ENCODE measurements at regions not wholly inside any gene's neighbourhood (a gene's known extent, or its start where the extent isn't known, plus 50 kb on each side); places are given as distances from the start of the nearest gene placed in this dataset.

- Mint-ChIP-seq H3K27ac (peak overlapping the region; percentile 62 to 96 (median 66)), H3K4me1 (peaks cover 0 to 43% (median 20%) of the 10 kb centered on the region in 4 donors), H3K27me3 (peaks cover 14% of the 10 kb centered on the region), H3K36me3 (no peaks in the 10 kb centered on the region), H3K4me3 (peak overlapping the region; percentile 78 to 92 (median 80)), H3K9me3 (peaks cover 0 to 2% (median 0%) of the 10 kb centered on the region in 7 donors)
- DNase-seq (no peak), ATAC-seq (ENCODE audit: low read depth in 2 of 2) (no peak)
- peaks cover 3% of the 10 kb centered on the region for H3K27me3 ChIP-seq (ENCODE audit: control insufficient read depth, insufficient read depth, low read length)
- H3K9me3 ChIP-seq (ENCODE audit: control insufficient read depth in 2 of 2, low read length in 2 of 2) = no peaks in the 10 kb centered on the region
- peaks cover 44% of the 10 kb centered on the region for H3K4me1 ChIP-seq (ENCODE audit: control insufficient read depth, insufficient read depth, low read length, poor library complexity, severe bottlenecking)
- H3K4me3 ChIP-seq (ENCODE audit: low read depth, low read length) = no peak overlapping the region
- H3K27ac ChIP-seq (ENCODE audit: insufficient read depth, low read length, poor library complexity, severe bottlenecking) = peak overlapping the region; percentile 68
- no peaks in the 10 kb centered on the region for H3K36me3 ChIP-seq (ENCODE audit: control insufficient read depth, insufficient read depth, low read length)
Observed at GRCh38 chr9:129483415-129484351, 137.2 kb downstream of the C9orf50 start.

GRCh38 chr9:129482521-129483414 is 138.1 kb downstream of the C9orf50 start:
- DNase-seq (peak in 1 of 3 donors; percentile 24), ATAC-seq (ENCODE audit: low read depth in 2 of 2) (no peak)
- Mint-ChIP-seq H3K36me3 (no peaks in the 10 kb centered on the region), H3K27me3 (peaks cover 14% of the 10 kb centered on the region), H3K9me3 (peaks cover 0 to 2% (median 0%) of the 10 kb centered on the region in 7 donors), H3K4me1 (peaks cover 0 to 39% (median 18%) of the 10 kb centered on the region in 4 donors), H3K4me3 (peak overlapping the region; percentile 47 to 82 (median 78)), H3K27ac (peak overlapping the region in 1 of 3 donors; percentile 62)
- Histone ChIP-seq H3K27ac (ENCODE audit: insufficient read depth, low read length, poor library complexity, severe bottlenecking) (peak overlapping the region; percentile 68), H3K36me3 (ENCODE audit: control insufficient read depth, insufficient read depth, low read length) (no peaks in the 10 kb centered on the region), H3K4me1 (ENCODE audit: control insufficient read depth, insufficient read depth, low read length, poor library complexity, severe bottlenecking) (peaks cover 38% of the 10 kb centered on the region), H3K4me3 (ENCODE audit: low read depth, low read length) (no peak overlapping the region), H3K9me3 (ENCODE audit: control insufficient read depth in 2 of 2, low read length in 2 of 2) (no peaks in the 10 kb centered on the region), H3K27me3 (ENCODE audit: control insufficient read depth, insufficient read depth, low read length) (peaks cover 3% of the 10 kb centered on the region)

- H3K4me3 ChIP-seq (ENCODE audit: low read depth, low read length) = no peak overlapping the region
- H3K9me3 ChIP-seq (ENCODE audit: control insufficient read depth in 2 of 2, low read length in 2 of 2) = no peaks in the 10 kb centered on the region
- no peak overlapping the region for H3K27ac Mint-ChIP-seq
- peaks cover 0 to 2% (median 0%) of the 10 kb centered on the region in 7 donors for H3K9me3 Mint-ChIP-seq
- peaks cover 3% of the 10 kb centered on the region for H3K27me3 ChIP-seq (ENCODE audit: control insufficient read depth, insufficient read depth, low read length)
- ATAC-seq (ENCODE audit: low read depth in 2 of 2) (no peak), DNase-seq (no peak)
- H3K4me3 Mint-ChIP-seq = peak overlapping the region; percentile 44 to 88 (median 73)
- H3K27me3 Mint-ChIP-seq = peaks cover 14% of the 10 kb centered on the region
- no peak overlapping the region for H3K27ac ChIP-seq (ENCODE audit: insufficient read depth, low read length, poor library complexity, severe bottlenecking)
- H3K4me1 Mint-ChIP-seq = peaks cover 0 to 33% (median 13%) of the 10 kb centered on the region in 4 donors
- no peaks in the 10 kb centered on the region for H3K36me3 Mint-ChIP-seq
- peaks cover 33% of the 10 kb centered on the region for H3K4me1 ChIP-seq (ENCODE audit: control insufficient read depth, insufficient read depth, low read length, poor library complexity, severe bottlenecking)
- no peaks in the 10 kb centered on the region for H3K36me3 ChIP-seq (ENCODE audit: control insufficient read depth, insufficient read depth, low read length)
Observed at GRCh38 chr9:129481810-129482511, 138.9 kb downstream of the C9orf50 start.

- Mint-ChIP-seq H3K9me3 (peaks cover 0 to 2% (median 0%) of the 10 kb centered on the region in 7 donors), H3K27me3 (peaks cover 14% of the 10 kb centered on the region), H3K4me1 (peaks cover 0 to 30% (median 11%) of the 10 kb centered on the region in 4 donors), H3K4me3 (peak overlapping the region; percentile 44 to 88 (median 73)), H3K36me3 (no peaks in the 10 kb centered on the region), H3K27ac (peak overlapping the region in 1 of 3 donors; percentile 59)
- no peak overlapping the region for H3K27ac ChIP-seq (ENCODE audit: insufficient read depth, low read length, poor library complexity, severe bottlenecking)
- H3K9me3 ChIP-seq (ENCODE audit: control insufficient read depth in 2 of 2, low read length in 2 of 2) = no peaks in the 10 kb centered on the region
- ATAC-seq (ENCODE audit: low read depth in 2 of 2) (no peak), DNase-seq (no peak)
- peaks cover 33% of the 10 kb centered on the region for H3K4me1 ChIP-seq (ENCODE audit: control insufficient read depth, insufficient read depth, low read length, poor library complexity, severe bottlenecking)
- H3K27me3 ChIP-seq (ENCODE audit: control insufficient read depth, insufficient read depth, low read length) = peaks cover 3% of the 10 kb centered on the region
- no peak overlapping the region for H3K4me3 ChIP-seq (ENCODE audit: low read depth, low read length)
- no peaks in the 10 kb centered on the region for H3K36me3 ChIP-seq (ENCODE audit: control insufficient read depth, insufficient read depth, low read length)
Observed at GRCh38 chr9:129481424-129481809, 139.5 kb downstream of the C9orf50 start.

- Histone ChIP-seq H3K4me3 (ENCODE audit: low read depth, low read length) (no peak overlapping the region), H3K36me3 (ENCODE audit: control insufficient read depth, insufficient read depth, low read length) (no peaks in the 10 kb centered on the region), H3K4me1 (ENCODE audit: control insufficient read depth, insufficient read depth, low read length, poor library complexity, severe bottlenecking) (peaks cover 28% of the 10 kb centered on the region), H3K27ac (ENCODE audit: insufficient read depth, low read length, poor library complexity, severe bottlenecking) (no peak overlapping the region), H3K9me3 (ENCODE audit: control insufficient read depth in 2 of 2, low read length in 2 of 2) (no peaks in the 10 kb centered on the region), H3K27me3 (ENCODE audit: control insufficient read depth, insufficient read depth, low read length) (peaks cover 3% of the 10 kb centered on the region)
- H3K9me3 Mint-ChIP-seq = peaks cover 0 to 2% (median 0%) of the 10 kb centered on the region in 7 donors
- peaks cover 13% of the 10 kb centered on the region for H3K27me3 Mint-ChIP-seq
- H3K4me3 Mint-ChIP-seq = peak overlapping the region; percentile 44 to 88 (median 74)
- peaks cover 0 to 24% (median 10%) of the 10 kb centered on the region in 4 donors for H3K4me1 Mint-ChIP-seq
- ATAC-seq (ENCODE audit: low read depth in 2 of 2) = no peak
- H3K27ac Mint-ChIP-seq = peak overlapping the region in 1 of 3 donors; percentile 32
- H3K36me3 Mint-ChIP-seq = no peaks in the 10 kb centered on the region
- DNase-seq = no peak
Observed at GRCh38 chr9:129480745-129481144, 140.2 kb downstream of the C9orf50 start.

GRCh38 chr9:129480227-129480626 is 140.7 kb downstream of the C9orf50 start:
- Mint-ChIP-seq H3K4me1 (peaks cover 0 to 19% (median 7%) of the 10 kb centered on the region in 4 donors), H3K36me3 (no peaks in the 10 kb centered on the region), H3K9me3 (peaks cover 0 to 2% (median 0%) of the 10 kb centered on the region in 7 donors), H3K27me3 (peaks cover 8% of the 10 kb centered on the region), H3K27ac (peak overlapping the region in 1 of 3 donors; percentile 32), H3K4me3 (peak overlapping the region in 3 of 4 donors; percentile 66 to 88 (median 77))
- Histone ChIP-seq H3K4me1 (ENCODE audit: control insufficient read depth, insufficient read depth, low read length, poor library complexity, severe bottlenecking) (peaks cover 28% of the 10 kb centered on the region), H3K27me3 (ENCODE audit: control insufficient read depth, insufficient read depth, low read length) (peaks cover 3% of the 10 kb centered on the region), H3K4me3 (ENCODE audit: low read depth, low read length) (no peak overlapping the region), H3K9me3 (ENCODE audit: control insufficient read depth in 2 of 2, low read length in 2 of 2) (peaks cover 0 to 1% of the 10 kb centered on the region in 2 experiments), H3K27ac (ENCODE audit: insufficient read depth, low read length, poor library complexity, severe bottlenecking) (no peak overlapping the region), H3K36me3 (ENCODE audit: control insufficient read depth, insufficient read depth, low read length) (no peaks in the 10 kb centered on the region)
- no peak for ATAC-seq (ENCODE audit: low read depth in 2 of 2)
- no peak for DNase-seq

GRCh38 chr9:129479631-129480011 is 141.3 kb downstream of the C9orf50 start:
- Mint-ChIP-seq H3K4me1 (peaks cover 0 to 18% (median 6%) of the 10 kb centered on the region in 4 donors), H3K27ac (no peak overlapping the region), H3K27me3 (peaks cover 8% of the 10 kb centered on the region), H3K4me3 (peak overlapping the region in 1 of 4 donors; percentile 38), H3K36me3 (no peaks in the 10 kb centered on the region), H3K9me3 (peaks cover 0 to 2% (median 0%) of the 10 kb centered on the region in 7 donors)
- peaks cover 28% of the 10 kb centered on the region for H3K4me1 ChIP-seq (ENCODE audit: control insufficient read depth, insufficient read depth, low read length, poor library complexity, severe bottlenecking)
- no peak overlapping the region for H3K27ac ChIP-seq (ENCODE audit: insufficient read depth, low read length, poor library complexity, severe bottlenecking)
- H3K27me3 ChIP-seq (ENCODE audit: control insufficient read depth, insufficient read depth, low read length) = peaks cover 3% of the 10 kb centered on the region
- H3K36me3 ChIP-seq (ENCODE audit: control insufficient read depth, insufficient read depth, low read length) = no peaks in the 10 kb centered on the region
- H3K9me3 ChIP-seq (ENCODE audit: control insufficient read depth in 2 of 2, low read length in 2 of 2) = peaks cover 0 to 7% of the 10 kb centered on the region in 2 experiments
- no peak overlapping the region for H3K4me3 ChIP-seq (ENCODE audit: low read depth, low read length)
- ATAC-seq (ENCODE audit: low read depth in 2 of 2) (no peak), DNase-seq (no peak)
